Lung (tissue), 11 donors: ENCODE measurements at regions not wholly inside any gene's neighbourhood (a gene's known extent, or its start where the extent isn't known, plus 50 kb on each side); places are given as distances from the start of the nearest gene placed in this dataset.

Experiments
- ATAC-seq: fragments of 200-7000 bp; cut with Tn5 transposase; one replicate; pipeline ENCODE4 v1.9.1; 2020; ENCODE audit warnings: moderate number of reproducible peaks; ENCODE audit not compliant: insufficient read depth, low FRiP score
- DNase-seq, 3 donors: peaks; one replicate each; pipeline ENCODE4 v3.0.0-alpha.2; 2013 to 2017
- H3K27ac ChIP-seq, 2 donors: one replicate each; pipeline ENCODE4 v1.5.1; 2013; ENCODE audit warnings: mild to moderate bottlenecking in 2 of 2, moderate library complexity in 2 of 2, control low read depth in 1 of 2, inconsistent platforms in 1 of 2, low read depth in 1 of 2, low read length in 1 of 2
- H3K27me3 ChIP-seq, 3 donors: one replicate each; pipeline ENCODE4 v1.5.1; 2013; ENCODE audit warnings: low read length in 2 of 3; ENCODE audit not compliant: control insufficient read depth in 3 of 3, insufficient read depth in 3 of 3
- H3K36me3 ChIP-seq, 4 donors: one replicate each; pipeline ENCODE4 v1.5.1; 2013; ENCODE audit warnings: low read length in 4 of 4, mild to moderate bottlenecking in 1 of 4, moderate library complexity in 1 of 4; ENCODE audit not compliant: control insufficient read depth in 4 of 4, insufficient read depth in 4 of 4
- H3K4me1 ChIP-seq, 5 donors: one replicate each; pipeline ENCODE4 v1.5.1; 2013; ENCODE audit warnings: low read length in 5 of 5, mild to moderate bottlenecking in 2 of 5, moderate library complexity in 1 of 5; ENCODE audit not compliant: control insufficient read depth in 5 of 5, insufficient read depth in 5 of 5
- H3K4me3 ChIP-seq: one replicate; pipeline ENCODE4 v1.5.1; 2013; ENCODE audit warnings: mild to moderate bottlenecking, control low read depth, moderate library complexity
- H3K9ac ChIP-seq, 2 donors: one replicate each; pipeline ENCODE4 v1.5.1; 2013; ENCODE audit warnings: low read length in 2 of 2, control low read depth in 1 of 2; ENCODE audit not compliant: insufficient read depth in 1 of 2
- H3K9me3 ChIP-seq, 4 donors: one replicate each; pipeline ENCODE4 v1.5.1; 2013; ENCODE audit warnings: low read length in 3 of 4, mild to moderate bottlenecking in 1 of 4, moderate library complexity in 1 of 4; ENCODE audit not compliant: control insufficient read depth in 4 of 4, insufficient read depth in 3 of 4
- CTCF ChIP-seq: IDR thresholded peaks from 2 replicates; pipeline ENCODE4 v1.5.1; 2012; ENCODE audit warnings: mild to moderate bottlenecking; ENCODE audit errors: control extremely low read depth, extremely low read depth
- WGBS, 2 donors: extraction: QIAGEN DNeasy Blood & Tissue Kit; methylation state at CpG; one replicate each; pipeline ENCODE4 v1.1.7; 2013; 5-methylcytosine and 5-hydroxymethylcytosine counted together
- donor health status: control.
- donor health status: control.
- donor health status: Bipolar disorder and iron deficiency.
- donor health status: healthy.
- donor health status: DM: yes; HTN: yes; CAD: no.

GRCh38 chr2:40629768-40630434 lies 178.0 kb upstream of the SLC8A1 start:
- Histone ChIP-seq H3K36me3 (no peaks in the 10 kb centered on the region), H3K9ac (no peak overlapping the region), H3K9me3 (no peaks in the 10 kb centered on the region), H3K27ac (no peak overlapping the region), H3K4me3 (no peak overlapping the region), H3K4me1 (no peaks in the 10 kb centered on the region), H3K27me3 (no peaks in the 10 kb centered on the region)
- no peak for DNase-seq
- ATAC-seq: no peak
- no peak for TF ChIP-seq CTCF
- 77 to 91% methylated on average over 4 of the region's 4 CpGs for WGBS, 2 donors

GRCh38 chr2:40639320-40639719 lies 187.4 kb upstream of the SLC8A1 start:
- Histone ChIP-seq H3K4me3 (no peak overlapping the region), H3K27ac (no peak overlapping the region), H3K36me3 (no peaks in the 10 kb centered on the region), H3K27me3 (no peaks in the 10 kb centered on the region), H3K9me3 (no peaks in the 10 kb centered on the region), H3K9ac (no peak overlapping the region), H3K4me1 (no peaks in the 10 kb centered on the region)
- TF ChIP-seq CTCF: no peak
- DNase-seq: peak; percentile 72 to 93 (median 82)
- ATAC-seq: no peak
- 76 to 86% methylated on average over 4 of the region's 4 CpGs for WGBS, 2 donors

GRCh38 chr2:40642237-40642636 lies 190.3 kb upstream of the SLC8A1 start:
- H3K27ac ChIP-seq: no peak overlapping the region
- ATAC-seq (no peak), DNase-seq (no peak)
- no peak overlapping the region for H3K9ac ChIP-seq
- H3K4me1 ChIP-seq: no peaks in the 10 kb centered on the region
- 76 to 82% methylated on average over 1 of the region's 1 CpG for WGBS, 2 donors
- H3K27me3 ChIP-seq: no peaks in the 10 kb centered on the region
- no peaks in the 10 kb centered on the region for H3K9me3 ChIP-seq
- no peaks in the 10 kb centered on the region for H3K36me3 ChIP-seq
- no peak for TF ChIP-seq CTCF
- H3K4me3 ChIP-seq: no peak overlapping the region

- Histone ChIP-seq H3K9me3 (no peaks in the 10 kb centered on the region), H3K36me3 (no peaks in the 10 kb centered on the region), H3K27ac (no peak overlapping the region), H3K9ac (no peak overlapping the region), H3K4me1 (no peaks in the 10 kb centered on the region), H3K27me3 (no peaks in the 10 kb centered on the region), H3K4me3 (no peak overlapping the region)
- TF ChIP-seq CTCF: no peak
- DNase-seq (no peak), ATAC-seq (no peak)
- 81 to 83% methylated on average over 2 of the region's 2 CpGs for WGBS, 2 donors
Measured at GRCh38 chr2:40642726-40643125, 190.8 kb upstream of the SLC8A1 start.
